Spleen (tissue), 7 donors: ENCODE measurements at regions not wholly inside any gene's neighbourhood (a gene's known extent, or its start where the extent isn't known, plus 50 kb on each side); places are given as distances from the start of the nearest gene placed in this dataset.

ENCODE experiments used
- POLR2A ChIP-seq, 3 donors: fragments of 450-650 bp; IDR thresholded peaks; one replicate each; pipeline ENCODE4 v1.5.1; 2017; ENCODE audit warnings: antibody characterized with exemption in 3 of 3, mild to moderate bottlenecking in 1 of 3
- TF ChIP-seq, protein P1 (sequence below), 11 experiments: fragments of 200-600 bp in 7 of 11; fragments of 450-650 bp in 4 of 11; sonication (generic) in 4 of 11; IDR thresholded peaks in 8 of 11; conservative IDR thresholded peaks in 3 of 11; 1 replicate in 7 of 11; 2 replicates in 4 of 11; pipeline versions ENCODE4 v1.4.0 to v1.8.0; 2016 to 2021; ENCODE audit warnings: antibody characterized with exemption in 11 of 11, inconsistent platforms in 4 of 11, mild to moderate bottlenecking in 1 of 11
- donor health status: DM: no; HTN: no; CAD: no; lungs with moderate emphysema.
- donor health status: DM: no; HTN: no; CAD: no.
- donor health status: DM: no; HTN: no; CAD: no.

DNA sequence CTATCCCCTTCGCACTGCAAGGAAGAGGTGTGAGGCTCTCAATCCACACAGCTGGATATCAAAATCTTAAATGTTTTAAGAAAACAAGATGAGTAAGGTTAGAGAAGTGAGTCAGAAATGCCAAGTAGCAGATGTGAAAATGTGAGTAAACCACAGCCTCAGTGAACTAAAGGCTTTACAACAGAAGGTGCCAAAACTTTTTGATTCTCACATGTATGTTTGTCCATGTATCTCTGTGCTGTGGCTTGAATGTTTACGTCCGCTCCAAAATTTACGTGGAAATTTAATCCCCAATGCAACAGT is 126.8 kb upstream of the PFN2 start:
- TF ChIP-seq POLR2A (IDR thresholded peaks at IDR 0.05) = no peak
- TF ChIP-seq, protein P1, sequence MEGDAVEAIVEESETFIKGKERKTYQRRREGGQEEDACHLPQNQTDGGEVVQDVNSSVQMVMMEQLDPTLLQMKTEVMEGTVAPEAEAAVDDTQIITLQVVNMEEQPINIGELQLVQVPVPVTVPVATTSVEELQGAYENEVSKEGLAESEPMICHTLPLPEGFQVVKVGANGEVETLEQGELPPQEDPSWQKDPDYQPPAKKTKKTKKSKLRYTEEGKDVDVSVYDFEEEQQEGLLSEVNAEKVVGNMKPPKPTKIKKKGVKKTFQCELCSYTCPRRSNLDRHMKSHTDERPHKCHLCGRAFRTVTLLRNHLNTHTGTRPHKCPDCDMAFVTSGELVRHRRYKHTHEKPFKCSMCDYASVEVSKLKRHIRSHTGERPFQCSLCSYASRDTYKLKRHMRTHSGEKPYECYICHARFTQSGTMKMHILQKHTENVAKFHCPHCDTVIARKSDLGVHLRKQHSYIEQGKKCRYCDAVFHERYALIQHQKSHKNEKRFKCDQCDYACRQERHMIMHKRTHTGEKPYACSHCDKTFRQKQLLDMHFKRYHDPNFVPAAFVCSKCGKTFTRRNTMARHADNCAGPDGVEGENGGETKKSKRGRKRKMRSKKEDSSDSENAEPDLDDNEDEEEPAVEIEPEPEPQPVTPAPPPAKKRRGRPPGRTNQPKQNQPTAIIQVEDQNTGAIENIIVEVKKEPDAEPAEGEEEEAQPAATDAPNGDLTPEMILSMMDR (IDR thresholded peaks at IDR 0.05 in 8 of 11, conservative IDR thresholded peaks at IDR 0.05 in 3 of 11) = no peak
